Colon (tissue), 2 donors: ENCODE measurements at regions not wholly inside any gene's neighbourhood (a gene's known extent, or its start where the extent isn't known, plus 50 kb on each side); places are given as distances from the start of the nearest gene placed in this dataset.
"Not testable (repeated sequence)": the region's sequence is repeated elsewhere in the genome, so short reads cannot be mapped to it uniquely, and the experiment has no call there.

ENCODE experiments used
- FAIRE-seq: peaks from 2 replicates; lab custom pipeline; 2012; peaks lifted over from hg19 to GRCh38; lab: Jason Lieb, UNC
- donor health status: control.
- donor health status: control.

DNA sequence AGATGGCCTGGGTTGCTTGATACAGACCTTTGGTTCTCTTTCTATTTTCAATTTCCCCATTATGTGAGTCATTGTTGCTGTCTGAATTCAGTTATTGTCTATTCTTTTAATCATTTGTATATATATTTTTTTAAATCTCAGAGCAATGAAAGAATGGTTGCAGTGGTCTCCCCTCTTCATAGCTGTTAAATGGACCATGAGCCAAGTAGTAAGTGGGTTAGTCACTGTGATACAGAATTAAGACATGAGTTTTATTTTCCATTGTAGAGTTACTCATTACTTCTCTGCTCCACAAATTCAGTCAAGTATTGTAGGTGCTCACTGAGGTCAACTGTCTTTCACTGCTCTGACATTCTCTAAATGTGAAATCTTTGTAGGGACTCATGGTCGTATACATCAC is 174.6 kb upstream of the GRAMD2B start:
- no peak for FAIRE-seq

DNA sequence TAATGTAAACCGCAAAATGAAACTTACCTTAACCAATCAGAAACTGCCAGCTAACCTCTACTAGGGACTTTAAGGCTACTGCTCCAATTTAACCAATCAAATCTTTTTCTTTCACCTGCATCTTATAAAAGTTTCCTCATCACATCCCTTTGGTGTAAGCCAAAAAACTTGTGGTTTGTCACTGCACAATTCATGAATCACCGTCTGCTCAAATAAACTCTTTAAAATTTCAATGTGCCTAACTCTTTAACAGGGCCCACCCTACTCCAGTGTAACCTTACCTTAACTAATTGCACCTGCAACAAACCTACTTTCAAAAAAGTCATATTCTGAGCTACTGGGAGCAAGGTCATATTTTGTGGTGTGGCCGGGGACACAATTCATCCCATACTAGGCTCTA is 172.2 kb upstream of the GRAMD2B start:
- no peak for FAIRE-seq

DNA sequence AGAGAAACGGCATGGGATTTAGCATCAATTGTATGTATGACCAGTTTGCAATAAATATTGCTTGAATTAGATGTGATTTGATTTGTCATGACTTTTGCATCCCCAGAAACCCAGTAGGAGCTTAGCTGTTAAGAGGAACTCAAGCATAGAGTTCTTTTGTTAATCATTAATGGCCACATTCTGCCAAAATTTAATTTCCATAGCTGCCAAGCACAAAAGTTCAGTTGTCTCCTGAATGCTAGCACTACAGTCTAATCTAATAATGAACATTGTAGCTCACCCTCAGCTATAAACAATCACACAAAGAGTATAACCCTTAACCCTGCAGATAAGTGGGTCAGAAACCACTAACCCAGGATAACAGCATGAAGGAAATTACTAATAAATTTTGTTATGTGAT is 169.8 kb upstream of the GRAMD2B start:
- FAIRE-seq, result no peak

DNA sequence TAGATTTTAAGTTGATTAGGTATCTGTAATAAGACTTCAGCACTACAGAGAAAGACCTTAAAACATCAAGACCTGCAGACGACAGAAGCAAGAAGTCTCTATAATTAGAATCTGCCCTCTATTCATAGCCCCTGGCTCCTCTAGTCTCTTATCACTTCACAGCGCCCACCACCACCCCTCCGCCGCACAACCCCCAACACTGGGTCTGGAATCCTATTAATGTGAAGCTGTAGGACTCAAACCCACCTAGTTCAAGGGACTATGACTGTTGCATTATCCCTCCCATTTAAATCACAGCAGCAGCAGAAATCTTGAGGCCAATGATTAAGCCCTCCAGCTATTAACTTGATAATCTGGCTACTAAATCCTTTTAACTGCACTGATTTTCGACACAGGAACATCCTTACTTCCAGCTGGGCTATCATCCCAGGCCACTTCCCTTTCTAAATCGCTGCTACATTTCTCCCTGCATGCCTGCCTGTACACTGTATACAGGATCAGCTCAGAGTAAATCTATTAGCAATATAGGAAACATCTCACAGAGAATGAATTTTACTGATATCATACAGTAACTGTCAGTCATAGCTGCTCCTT is 159.5 kb upstream of the GRAMD2B start:
- FAIRE-seq, result no peak

DNA sequence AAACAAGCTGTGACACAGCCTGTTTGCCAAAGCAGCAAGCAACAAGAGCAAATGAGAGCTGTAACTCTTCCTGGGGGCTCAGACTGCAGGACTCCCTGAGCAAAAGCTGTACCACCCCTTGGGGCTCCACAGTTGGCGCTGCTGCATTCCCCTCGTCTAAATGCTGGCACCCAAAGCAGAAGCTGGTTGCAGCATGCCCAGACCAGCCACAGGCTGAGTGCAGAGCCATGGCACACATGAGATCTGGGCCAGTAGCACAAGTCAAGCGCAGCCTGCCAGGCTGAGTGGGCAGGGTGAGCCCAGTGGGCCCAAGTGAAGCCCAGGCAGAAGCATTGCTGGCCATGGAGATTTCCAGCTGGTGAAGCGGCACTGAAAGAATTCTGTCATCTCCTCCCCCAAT is 157.3 kb upstream of the GRAMD2B start:
- no peak for FAIRE-seq

DNA sequence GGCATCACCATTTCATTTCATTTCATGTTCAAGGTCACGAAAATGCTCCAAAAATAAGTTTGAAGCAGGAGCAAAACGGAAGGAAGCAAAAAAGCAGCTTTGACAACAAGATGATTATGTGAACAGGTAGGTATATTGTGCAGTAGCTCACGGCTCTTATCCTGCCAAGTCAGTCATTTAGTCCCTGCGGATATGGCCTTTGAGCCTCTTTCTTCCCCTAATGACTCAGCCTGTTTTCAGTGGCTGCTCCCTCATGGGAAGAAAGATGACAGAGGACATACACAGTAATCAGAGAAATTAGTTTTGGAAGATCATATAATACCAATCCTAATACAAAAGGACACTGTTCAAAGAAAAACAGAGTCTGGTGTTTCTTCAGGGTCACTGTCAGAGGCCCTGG is 155.8 kb upstream of the GRAMD2B start:
- FAIRE-seq, result no peak

DNA sequence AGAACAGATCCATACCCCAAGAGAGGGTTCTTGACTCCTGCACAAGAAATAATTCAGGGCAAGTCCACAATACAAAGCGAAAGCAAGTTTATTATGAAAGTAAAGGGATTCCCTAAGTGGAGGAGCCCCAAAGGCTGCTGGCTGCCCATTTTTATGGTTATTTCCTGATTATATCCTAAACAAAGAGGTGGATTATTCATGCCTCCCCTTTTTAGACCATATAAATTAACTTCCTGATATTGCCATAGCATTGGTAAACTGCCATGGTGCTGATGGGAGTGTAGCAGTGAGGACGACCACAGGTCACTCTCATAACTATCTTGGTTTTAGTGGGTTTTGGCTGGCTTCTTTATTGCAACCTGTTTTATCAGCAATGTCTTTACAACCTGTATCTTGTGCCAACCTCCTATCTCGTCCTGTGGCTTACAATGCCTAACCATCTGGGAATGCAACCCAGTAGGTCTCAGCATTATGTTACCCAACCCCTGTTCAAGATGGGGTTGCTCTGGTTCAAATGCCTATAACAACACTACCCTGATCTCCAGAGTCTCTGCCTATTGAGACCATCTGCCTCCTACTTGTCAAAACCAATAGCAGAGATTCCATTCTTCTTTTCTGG is 154.4 kb upstream of the GRAMD2B start:
- FAIRE-seq, result no peak

DNA sequence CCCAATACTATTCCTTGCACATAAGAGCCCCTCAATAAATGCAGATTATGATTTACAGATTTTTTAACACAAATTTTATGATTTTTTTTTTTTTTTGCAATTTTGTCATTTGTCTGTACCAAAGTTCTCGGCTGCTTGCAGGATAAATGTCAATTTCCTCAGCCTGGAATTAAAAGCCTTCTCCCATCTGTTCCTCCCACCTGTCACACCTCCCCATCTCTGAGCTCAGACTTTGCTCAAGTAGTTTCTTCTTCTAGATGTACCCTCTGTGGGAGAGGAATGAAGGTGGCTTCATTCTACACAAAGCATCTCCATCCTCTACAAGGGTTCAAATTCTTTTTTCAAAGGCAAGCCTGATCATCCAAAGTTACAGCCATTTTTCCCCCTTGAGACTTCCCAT is 153.7 kb upstream of the GRAMD2B start:
- FAIRE-seq, result no peak

DNA sequence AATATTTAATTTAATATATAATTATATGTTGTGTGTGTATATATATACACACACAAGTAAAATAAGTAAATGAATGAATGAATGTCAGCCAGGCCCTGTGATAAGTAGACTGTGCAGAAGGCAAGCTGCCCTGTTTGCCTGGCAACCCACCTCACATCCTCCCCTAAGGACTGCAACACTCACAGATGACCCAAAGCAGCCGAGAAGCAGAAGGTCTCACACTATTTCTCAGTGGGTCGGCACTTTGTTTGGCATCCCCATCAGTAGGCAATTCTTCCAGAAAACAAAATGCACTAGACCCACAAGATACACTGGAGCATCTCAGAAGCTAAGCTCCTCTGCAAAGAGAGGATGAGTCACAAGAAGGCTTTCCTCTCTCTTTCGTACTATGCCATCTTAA is 152.1 kb upstream of the GRAMD2B start:
- no peak for FAIRE-seq

DNA sequence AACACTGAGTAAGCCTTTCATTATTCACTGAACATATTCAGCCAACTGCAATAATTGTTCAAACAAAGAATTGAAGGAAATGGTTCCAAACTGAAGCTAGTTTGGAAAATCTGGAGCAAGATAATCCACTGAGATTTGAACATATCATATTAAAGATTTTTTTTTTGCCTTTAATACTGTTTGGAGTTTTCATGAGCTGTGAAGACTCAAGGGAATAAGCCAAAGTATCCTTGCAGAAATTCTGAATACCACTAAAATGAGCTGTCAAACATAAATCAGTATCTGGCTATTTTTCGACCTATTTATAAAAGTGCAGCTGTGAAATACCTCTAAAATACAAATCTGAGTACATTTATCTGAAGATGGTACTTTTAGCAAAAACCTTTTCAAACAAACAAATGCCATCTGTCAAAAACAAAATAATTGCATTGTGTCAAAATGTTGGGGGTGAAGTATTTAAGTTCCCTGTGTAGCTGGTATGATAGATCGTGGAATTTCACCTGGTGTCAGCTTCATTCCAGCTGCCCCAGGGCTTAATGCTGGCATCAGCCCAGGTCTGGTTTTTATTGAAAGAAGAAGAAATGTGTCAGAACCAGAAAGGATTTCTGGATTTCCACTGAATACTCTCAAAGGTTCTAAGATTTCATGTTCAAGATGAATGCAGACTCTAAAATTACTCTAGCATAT is 149.0 kb upstream of the GRAMD2B start:
- FAIRE-seq, result no peak

DNA sequence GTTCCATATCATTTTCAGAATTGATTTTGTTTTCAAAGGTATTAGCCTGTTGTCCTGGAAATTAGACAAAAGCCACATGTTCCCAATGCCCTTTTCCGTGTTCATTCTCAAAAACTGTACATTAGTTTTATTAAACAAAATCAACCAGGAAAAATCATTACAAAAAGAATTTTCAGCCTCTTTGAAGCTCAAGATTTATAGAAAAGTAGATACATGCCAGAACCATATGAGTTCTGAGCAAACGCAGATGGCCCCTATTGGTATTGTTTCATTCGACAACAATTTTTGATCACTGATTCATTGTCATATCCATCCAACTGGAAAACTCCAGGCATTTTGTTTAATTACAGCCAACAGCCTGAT is 148.5 kb upstream of the GRAMD2B start:
- FAIRE-seq, result no peak

DNA sequence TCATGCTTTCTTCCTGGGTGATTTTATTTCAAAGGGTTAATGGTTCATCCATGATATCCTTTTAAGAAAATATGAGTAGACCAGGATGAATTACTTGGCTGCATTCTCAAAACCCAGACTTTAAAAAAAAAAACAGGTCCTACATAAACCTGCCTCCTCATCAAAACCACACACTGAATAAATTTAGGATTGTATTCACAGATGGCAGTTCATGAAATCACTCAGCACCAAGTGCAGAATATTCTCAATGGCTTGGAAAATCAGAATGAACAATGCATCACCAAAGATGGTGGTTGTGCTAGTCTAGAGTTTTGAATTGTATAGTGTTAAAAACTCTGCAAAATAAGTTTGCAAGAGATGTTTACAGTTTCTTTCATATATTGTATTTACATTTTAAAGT is 145.4 kb upstream of the GRAMD2B start:
- no peak for FAIRE-seq

DNA sequence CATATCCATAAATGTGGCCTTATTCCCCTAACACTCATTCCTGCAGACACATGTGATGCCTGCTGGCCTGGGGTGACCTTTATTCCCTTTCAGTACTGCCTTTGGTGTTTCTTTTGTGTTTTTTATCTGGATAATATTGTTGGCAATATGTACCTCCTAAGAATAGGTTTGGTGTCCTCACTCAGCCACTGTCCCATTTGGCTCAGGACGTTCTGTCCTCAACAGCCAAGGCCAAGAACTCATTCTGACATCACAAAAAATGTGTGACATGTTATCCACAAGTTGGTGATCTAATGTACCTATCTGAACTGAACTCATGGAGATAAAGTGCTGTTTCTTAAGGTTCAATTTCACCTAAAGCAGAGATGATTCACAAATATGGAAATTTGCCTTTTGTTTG is 142.9 kb upstream of the GRAMD2B start:
- FAIRE-seq, result no peak

DNA sequence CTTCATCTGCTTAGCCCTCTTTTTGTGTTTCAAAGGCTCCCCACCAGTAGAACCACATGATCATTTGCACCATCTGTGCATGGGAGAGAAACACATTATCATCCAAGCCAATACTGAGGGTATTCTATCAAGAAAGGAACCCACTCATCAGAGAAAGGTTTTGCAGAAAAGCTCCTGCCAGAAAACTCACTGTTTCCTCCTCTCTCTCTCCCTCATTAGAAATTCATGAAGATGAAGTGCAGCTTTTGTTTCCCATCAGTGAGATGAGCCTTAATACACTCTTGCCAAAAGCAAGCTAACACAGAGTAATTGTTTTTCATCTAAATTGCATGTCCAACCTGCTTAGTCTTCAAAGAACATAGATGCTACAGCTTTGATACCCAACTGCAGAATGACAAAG is 142.4 kb upstream of the GRAMD2B start:
- no peak for FAIRE-seq

DNA sequence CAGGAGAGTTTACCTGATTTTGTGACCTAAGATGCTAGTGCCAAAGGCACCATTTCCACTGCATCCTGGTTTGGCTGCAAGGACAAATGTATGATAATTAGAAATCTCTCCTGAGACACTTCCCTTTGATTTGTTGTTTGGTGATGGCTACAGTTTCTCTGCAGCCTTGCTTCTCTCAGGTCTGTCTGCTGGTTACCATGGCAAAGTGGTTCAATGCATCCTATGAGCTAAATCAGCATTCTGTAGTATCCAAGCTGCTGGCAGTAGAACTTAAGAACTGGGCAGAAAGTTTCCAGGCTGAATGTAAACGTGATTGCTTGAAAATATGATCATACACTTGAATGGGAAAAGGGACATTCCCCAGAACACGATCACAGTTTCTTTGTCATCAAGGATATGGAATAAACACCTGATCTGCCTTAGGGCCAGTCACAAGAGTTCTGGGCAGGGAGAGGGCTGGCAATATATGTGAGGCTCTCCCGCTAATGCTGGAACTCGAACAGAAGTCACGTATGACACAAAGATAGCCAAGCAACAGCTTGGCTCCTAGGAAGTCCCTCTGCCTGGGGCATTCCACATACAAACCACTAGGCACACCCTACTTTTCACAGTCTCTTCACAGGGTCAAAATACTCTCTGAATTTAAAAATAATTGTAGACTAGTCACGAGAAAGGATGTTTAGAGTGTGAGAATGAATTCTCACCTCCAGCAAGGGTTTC is 138.1 kb upstream of the GRAMD2B start:
- FAIRE-seq, result no peak

DNA sequence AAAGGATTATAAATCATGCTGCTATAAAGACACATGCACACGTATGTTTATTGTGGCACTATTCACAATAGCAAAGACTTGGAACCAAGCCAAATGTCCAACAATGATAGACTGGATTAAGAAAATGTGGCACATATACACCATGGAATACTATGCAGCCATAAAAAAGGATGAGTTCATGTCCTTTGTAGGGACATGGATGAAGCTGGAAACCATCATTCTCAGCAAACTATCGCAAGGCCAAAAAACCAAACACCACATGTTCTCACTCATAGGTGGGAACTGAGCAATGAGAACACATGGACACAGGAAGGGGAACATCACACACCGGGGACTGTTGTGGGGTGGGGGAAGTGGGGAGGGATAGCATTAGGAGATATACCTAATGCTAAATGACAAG is 127.1 kb upstream of the GRAMD2B start:
- FAIRE-seq, result not testable (repeated sequence)

DNA sequence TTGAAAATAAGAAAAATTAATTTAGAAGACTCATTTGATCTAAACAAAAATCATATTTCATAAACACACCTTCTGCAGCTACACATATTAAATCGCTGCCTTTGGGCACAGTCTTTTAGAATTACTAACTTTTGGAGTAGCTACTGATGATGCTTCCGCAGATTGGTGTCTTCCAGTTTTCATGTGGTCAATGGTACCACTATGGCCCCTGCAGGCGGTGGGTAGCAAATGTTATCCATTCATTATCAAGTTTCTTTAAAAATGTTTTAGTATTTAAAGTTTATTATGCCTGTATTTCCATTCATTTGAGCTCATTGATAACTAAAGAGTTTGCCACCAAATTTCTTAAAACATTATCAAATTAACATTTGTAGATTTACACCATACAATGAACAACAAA is 122.9 kb upstream of the GRAMD2B start:
- no peak for FAIRE-seq

DNA sequence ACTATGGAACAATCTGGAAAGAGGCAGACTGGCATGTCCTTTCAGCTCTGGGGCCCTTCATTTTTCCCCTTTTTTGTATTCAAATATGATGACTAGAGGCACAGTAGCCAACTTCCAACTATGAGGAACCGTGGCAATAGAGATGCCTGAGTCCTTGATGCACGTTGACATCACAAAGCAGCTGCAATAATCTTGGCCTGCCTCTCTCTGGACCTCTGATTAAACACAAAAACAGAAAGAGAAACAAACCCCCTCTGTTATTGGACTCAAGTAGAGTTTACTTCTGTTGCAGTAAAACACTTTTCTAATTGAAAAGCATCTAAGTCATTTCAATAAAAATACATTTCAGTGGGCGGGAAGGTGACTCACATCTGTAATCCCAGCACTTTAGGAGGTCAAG is 122.2 kb upstream of the GRAMD2B start:
- FAIRE-seq, result no peak

DNA sequence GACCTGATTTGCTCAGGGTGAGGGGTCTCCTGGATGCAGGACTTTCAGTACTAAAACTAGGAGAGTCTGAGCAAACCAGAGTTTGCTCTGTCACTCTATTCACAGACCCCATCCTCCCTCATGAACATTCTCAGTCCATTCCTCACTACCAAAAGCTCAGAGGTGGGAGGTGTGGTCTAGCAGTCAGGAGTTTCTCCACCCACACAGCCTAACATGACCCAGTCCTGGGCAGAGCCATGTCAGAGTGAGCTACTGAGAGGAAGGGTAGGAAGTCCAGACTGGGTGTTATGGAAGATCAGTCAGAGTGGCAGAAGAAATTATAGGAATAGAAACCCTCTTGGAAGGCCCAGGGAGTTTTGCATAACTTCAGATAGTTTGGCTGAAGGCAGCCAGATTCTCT is 113.3 kb upstream of the GRAMD2B start:
- no peak for FAIRE-seq

DNA sequence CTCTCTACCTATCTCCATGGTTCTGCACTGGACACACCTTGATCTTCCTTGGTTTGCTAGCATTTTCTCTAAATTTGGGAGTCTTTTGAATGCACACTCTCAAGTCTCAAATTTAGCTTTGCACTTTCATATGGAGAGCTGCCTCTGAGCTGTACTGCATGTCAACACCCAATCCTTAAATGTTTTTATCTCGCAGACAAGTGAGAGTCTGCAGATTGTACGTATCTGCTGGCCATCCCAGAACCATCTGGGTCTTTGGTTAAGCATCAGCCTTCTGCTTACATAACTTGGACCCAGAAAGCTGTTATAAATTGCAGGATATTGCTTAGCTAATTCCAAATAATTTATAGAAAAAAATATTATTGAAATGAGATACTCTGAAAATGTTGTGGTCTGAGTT is 111.4 kb upstream of the GRAMD2B start:
- FAIRE-seq, result no peak

DNA sequence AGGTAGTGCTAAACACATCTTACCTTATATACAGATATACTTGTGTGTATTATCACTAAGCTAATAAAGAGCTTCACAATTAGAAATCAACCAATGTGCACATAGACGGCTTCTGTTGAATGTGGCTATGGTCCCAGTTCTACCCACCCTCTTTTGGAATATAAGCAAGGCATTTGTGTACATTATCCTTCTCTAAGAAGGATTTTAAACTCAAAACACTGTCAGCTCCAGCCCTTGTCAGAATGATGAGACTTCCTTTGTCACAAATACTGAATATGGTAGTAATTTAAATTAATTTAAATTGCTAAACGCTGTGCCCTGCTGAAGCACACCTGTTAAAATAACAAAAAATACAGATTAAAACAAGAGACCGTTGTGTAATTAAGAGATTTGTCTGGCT is 107.9 kb upstream of the GRAMD2B start:
- FAIRE-seq, result no peak

DNA sequence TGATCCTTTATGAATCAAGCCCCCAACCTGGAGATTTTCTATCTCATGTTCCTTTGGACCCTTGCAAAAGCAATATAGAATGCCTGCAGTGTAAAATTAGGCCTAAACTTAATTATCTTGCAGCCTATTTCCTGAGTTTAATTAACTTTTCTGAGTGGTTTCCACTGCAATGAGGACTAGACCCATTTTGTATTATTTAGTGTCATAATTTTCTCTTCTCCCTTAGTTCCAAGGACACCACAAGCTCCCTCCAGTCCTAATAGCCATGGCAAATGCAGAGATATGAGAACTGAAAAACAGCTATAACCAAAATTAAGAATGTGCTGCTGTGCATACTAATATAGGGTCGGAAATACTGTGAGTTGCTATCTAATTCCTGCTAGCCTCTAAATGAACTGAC is 90.9 kb upstream of the GRAMD2B start:
- no peak for FAIRE-seq

DNA sequence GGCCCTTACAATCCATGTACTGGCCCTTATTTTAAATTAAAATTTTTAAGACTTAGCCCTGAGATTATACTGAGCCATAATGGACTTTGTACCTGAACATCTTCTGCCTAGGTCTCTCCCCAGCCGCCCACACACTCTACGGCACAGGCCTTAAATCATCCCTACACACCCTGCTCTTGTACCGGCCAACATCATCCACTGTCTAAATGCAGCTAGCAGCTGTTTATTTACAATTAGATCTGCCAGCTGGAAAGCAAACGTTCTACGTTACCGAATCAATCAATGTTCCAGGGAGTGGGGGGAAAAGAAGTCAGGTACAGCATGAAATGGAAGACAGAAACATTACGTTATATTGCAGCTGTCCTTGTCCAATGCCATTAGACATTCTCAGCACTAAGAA is 88.4 kb upstream of the GRAMD2B start:
- no peak for FAIRE-seq

DNA sequence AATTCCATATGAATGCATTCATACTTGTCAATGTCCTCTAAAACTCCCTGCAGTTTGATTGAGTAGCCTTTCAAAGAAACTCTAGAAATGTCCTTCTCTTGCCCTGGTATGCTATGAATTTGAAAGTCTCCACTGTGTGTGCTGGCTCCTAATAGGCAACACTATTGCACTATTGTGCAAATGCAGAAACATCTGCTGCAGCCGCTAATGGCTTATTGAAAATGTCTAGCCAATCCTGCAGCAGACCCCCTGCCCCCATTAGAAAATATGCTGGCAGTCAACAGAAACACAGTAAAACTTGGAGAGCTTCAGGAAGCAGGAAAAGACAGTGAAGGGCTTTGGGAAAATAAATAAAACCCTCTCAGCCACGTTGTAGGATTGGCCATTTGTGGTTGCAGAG is 87.3 kb upstream of the GRAMD2B start:
- FAIRE-seq, result no peak
